KMS-11 (cell line): ENCODE measurements at regions not wholly inside any gene's neighbourhood (a gene's known extent, or its start where the extent isn't known, plus 50 kb on each side); places are given as distances from the start of the nearest gene placed in this dataset.

Experiments used
- H2AFZ ChIP-seq: fragments of 200-600 bp; sonication (generic); 2 replicates; pipeline ENCODE4 v1.6.1; 2016; ENCODE audit warnings: antibody characterized with exemption, mixed run types, low read depth
- H3K27ac ChIP-seq: fragments of 200-600 bp; sonication (generic); 2 replicates; pipeline ENCODE4 v1.6.1; 2016; ENCODE audit warnings: mild to moderate bottlenecking, mixed run types
- H3K27me3 ChIP-seq: fragments of 200-600 bp; sonication (generic); 2 replicates; pipeline ENCODE4 v1.6.1; 2017; ENCODE audit warnings: mild to moderate bottlenecking, low read depth, mixed run types, moderate library complexity; ENCODE audit not compliant: insufficient read depth
- H3K36me3 ChIP-seq: fragments of 200-600 bp; sonication (generic); 2 replicates; pipeline ENCODE4 v1.6.1; 2017; ENCODE audit warnings: mild to moderate bottlenecking, mixed run types; ENCODE audit not compliant: insufficient read depth
- H3K4me1 ChIP-seq: fragments of 200-600 bp; sonication (generic); 2 replicates; pipeline ENCODE4 v1.6.1; 2016; ENCODE audit warnings: mild to moderate bottlenecking, low read depth, mixed run types; ENCODE audit not compliant: poor library complexity, severe bottlenecking
- H3K4me2 ChIP-seq: fragments of 200-600 bp; sonication (generic); 2 replicates; pipeline ENCODE4 v1.7.0; 2016; ENCODE audit warnings: mild to moderate bottlenecking, mixed run types
- H3K4me3 ChIP-seq: fragments of 200-600 bp; sonication (generic); IDR thresholded peaks from 2 replicates; pipeline ENCODE4 v1.6.1; 2017; ENCODE audit warnings: low read depth, low read length, mixed read lengths; ENCODE audit not compliant: insufficient read depth
- H3K79me2 ChIP-seq: fragments of 200-600 bp; sonication (generic); 2 replicates; pipeline ENCODE4 v1.6.1; 2016; ENCODE audit warnings: low read depth, mixed run types; ENCODE audit not compliant: insufficient read depth
- H3K9ac ChIP-seq: fragments of 200-600 bp; sonication (generic); 2 replicates; pipeline ENCODE4 v1.6.1; 2016; ENCODE audit warnings: mild to moderate bottlenecking, mixed run types
- H4K20me1 ChIP-seq: fragments of 200-600 bp; sonication (generic); 2 replicates; pipeline ENCODE4 v1.6.1; 2016; ENCODE audit warnings: mild to moderate bottlenecking, mixed run types; ENCODE audit not compliant: insufficient read depth
- CTCF ChIP-seq: fragments of 200-600 bp; sonication (generic); conservative IDR thresholded peaks from 2 replicates; pipeline ENCODE4 v1.6.1; 2017; ENCODE audit warnings: low read depth, mild to moderate bottlenecking, antibody characterized with exemption, low read length, moderate library complexity, mixed read lengths

- Histone ChIP-seq H3K4me1 (no peaks in the 10 kb centered on the region), H3K4me2 (no peak overlapping the region)
- TF ChIP-seq CTCF, result no peak
Observed at GRCh38 chr2:10238396-10238795, 64.3 kb upstream of the HPCAL1 start.

GRCh38 chr2:10238991-10239485 lies 63.7 kb upstream of the HPCAL1 start:
- H4K20me1 ChIP-seq, result no peaks in the 10 kb centered on the region
- H3K9ac ChIP-seq, result no peak overlapping the region
- H3K4me1 ChIP-seq, result no peaks in the 10 kb centered on the region
- H3K27me3 ChIP-seq, result peaks cover 27% of the 10 kb centered on the region
- H3K4me3 ChIP-seq, result no peak overlapping the region
- no peaks in the 10 kb centered on the region for H3K36me3 ChIP-seq
- H3K27ac ChIP-seq, result no peak overlapping the region
- H3K4me2 ChIP-seq, result no peak overlapping the region
- no peak overlapping the region for H2AFZ ChIP-seq
- TF ChIP-seq CTCF, result no peak
- no peaks in the 10 kb centered on the region for H3K79me2 ChIP-seq

More at GRCh38 chr2:10238396-10238795, 64.3 kb upstream of the HPCAL1 start:
- no peak overlapping the region for H3K27ac ChIP-seq
- no peak overlapping the region for H2AFZ ChIP-seq
- H3K36me3 ChIP-seq, result no peaks in the 10 kb centered on the region
- no peak overlapping the region for H3K4me3 ChIP-seq
- no peaks in the 10 kb centered on the region for H3K79me2 ChIP-seq
- H3K9ac ChIP-seq, result no peak overlapping the region
- peaks cover 27% of the 10 kb centered on the region for H3K27me3 ChIP-seq
- no peaks in the 10 kb centered on the region for H4K20me1 ChIP-seq

GRCh38 chr2:10239561-10239967 lies 63.1 kb upstream of the HPCAL1 start:
- no peak overlapping the region for H3K4me2 ChIP-seq
- H3K79me2 ChIP-seq, result no peaks in the 10 kb centered on the region
- H3K4me1 ChIP-seq, result no peaks in the 10 kb centered on the region
- no peak for TF ChIP-seq CTCF
- no peak overlapping the region for H3K9ac ChIP-seq
- no peaks in the 10 kb centered on the region for H4K20me1 ChIP-seq
- H3K27ac ChIP-seq, result no peak overlapping the region
- H2AFZ ChIP-seq, result no peak overlapping the region
- H3K36me3 ChIP-seq, result no peaks in the 10 kb centered on the region
- H3K4me3 ChIP-seq, result no peak overlapping the region
- H3K27me3 ChIP-seq, result peaks cover 27% of the 10 kb centered on the region

DNA sequence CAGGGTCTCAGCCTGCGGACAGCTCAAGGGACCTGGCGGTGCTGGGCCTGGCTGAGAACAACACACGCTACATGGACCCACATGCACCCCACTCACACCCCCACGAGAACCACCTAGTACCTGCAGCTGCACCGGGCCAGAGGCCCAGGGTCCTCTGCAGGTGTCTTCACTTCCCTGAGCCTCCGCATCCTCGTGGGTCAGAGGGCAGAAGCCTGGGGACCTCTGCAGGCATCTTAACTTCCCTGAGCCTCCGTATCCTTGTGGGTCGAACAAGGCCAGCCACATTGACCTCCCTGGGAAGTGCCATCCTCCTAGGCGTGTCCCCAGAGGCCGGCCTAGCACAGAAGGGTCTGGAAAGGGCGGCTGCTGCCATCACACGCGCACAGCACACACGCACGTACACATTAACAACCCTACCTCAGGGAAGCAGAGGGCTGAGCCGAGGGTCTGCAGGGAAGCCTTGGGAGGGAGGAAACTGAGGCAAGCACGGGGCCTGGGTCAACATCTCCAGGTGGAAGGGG lies 62.5 kb upstream of the HPCAL1 start:
- Histone ChIP-seq H3K79me2 (no peaks in the 10 kb centered on the region), H3K36me3 (no peaks in the 10 kb centered on the region), H3K9ac (no peak overlapping the region), H4K20me1 (no peaks in the 10 kb centered on the region), H3K27ac (no peak overlapping the region), H3K27me3 (peaks cover 27% of the 10 kb centered on the region), H3K4me1 (no peaks in the 10 kb centered on the region), H3K4me3 (no peak overlapping the region), H2AFZ (no peak overlapping the region), H3K4me2 (no peak overlapping the region)
- no peak for TF ChIP-seq CTCF
